HG03565 (cell line): ENCODE measurements at regions not wholly inside any gene's neighbourhood (a gene's known extent, or its start where the extent isn't known, plus 50 kb on each side); places are given as distances from the start of the nearest gene placed in this dataset.

Experiments used
- ATAC-seq: cut with Tn5 transposase; IDR thresholded peaks from one replicate; pipeline ENCODE4 v1.9.1; 2021; ENCODE audit warnings: mild to moderate bottlenecking, moderate library complexity; ENCODE audit not compliant: unreplicated experiment

DNA sequence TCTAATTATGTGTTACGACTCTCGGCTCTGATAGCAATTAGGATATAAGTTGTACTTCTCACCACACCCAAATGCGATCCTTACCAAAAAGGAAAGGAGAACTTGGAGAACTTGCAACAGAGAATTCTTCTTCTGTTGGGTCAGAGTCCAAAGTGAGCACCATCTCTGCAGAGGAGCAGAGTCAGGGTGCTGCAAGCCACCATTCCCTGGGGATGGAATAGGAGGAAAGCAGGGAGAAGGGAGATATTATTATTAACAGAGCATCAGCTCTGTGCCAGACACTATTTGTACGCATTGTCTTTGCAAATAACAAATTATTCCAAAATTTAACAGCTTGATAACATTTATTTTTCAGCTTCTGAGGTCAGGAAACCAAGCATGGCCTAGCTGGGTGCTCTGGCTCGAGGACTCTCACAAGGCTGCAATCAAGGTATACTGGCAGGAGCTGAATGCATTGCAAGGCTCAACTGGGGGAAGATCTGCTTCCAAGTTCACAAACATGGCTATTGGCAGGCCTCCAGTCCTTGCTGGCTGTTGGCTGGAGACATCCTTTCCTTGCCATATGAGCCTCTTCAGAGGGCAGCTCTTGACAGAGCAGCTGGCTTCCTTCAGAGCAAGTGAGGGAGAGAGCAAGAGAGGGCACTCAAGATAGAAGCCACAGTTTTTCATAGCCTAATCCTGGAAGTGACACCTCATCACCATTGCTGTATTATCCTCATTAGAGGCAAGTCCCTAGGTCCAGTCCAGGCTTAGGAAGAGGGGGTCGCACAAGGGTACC is 296.2 kb upstream of the CDH5 start:
- no peak for ATAC-seq

DNA sequence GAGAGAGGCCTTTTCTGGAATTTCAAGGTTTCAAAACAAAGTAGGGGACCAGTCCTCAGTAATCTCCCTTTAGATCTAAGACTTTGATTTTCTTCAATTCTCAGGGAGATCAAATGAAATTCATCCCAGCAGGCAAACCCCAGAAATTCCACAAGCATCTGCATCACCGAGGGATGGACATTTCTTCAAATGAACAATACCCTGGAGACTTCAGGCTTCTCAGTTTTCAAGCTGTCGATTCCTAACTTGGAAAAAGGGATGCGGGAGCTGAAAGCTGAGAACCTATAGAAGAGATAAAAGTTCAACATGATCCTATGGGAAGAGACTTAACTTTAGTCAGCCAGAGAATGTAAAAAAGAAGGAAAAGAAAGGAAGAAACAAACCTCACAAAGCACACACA is 296.9 kb upstream of the CDH5 start:
- no peak for ATAC-seq

DNA sequence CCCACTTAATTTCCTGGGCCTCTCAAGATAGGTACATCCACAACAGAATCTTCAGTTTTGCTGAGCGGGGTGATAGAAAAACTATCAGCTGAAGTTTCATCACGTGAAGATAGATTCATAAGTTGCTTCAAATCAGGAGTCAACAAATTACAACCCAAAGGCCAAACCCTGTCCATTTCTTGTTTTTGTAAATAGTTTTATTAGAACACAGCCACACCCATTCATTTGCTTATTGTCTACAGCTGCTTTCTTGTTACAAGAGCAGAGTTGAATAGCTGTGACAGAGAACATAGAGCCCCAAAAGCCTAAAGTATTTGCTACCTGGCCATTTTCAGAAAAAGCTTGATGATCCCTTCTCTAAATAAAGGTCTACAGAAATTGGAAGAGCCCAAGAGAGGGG is 300.1 kb upstream of the CDH5 start:
- no peak for ATAC-seq

- ATAC-seq = no peak
Observed at GRCh38 chr16:66065925-66066324, 300.6 kb upstream of the CDH5 start.

DNA sequence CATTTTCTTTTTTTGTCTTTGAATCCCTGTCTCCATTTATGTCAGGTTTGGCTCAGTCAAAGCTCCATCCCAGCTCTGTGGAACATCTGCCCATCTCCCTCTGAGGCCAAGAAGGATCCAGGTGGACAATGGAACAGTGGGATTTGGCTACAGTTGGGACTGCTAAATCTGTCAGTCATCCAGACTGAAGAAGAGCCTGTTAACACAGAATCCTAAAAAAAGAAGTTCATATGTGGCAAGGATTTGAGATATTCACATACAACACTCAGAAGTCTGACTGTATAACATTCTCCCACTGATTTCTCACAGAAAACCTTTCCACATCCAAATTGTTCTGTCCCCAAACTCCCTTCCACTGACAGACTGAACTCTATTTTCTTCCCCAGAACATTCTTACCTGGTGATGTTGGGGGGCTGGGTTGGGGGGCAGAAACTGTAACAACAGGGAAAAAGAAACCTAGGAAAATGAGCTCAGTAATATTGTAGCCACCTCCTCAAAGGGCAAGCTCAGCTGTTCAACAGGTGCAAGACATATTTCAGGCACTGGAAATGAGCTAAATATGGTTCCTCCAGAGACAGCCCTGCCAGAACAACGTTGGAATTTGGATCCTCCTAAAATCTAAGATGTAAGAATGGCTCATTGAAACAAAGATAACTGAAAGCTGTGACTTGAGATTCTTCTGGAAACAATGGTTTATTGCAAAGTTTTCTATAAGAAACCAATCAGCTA is 301.5 kb upstream of the CDH5 start:
- no peak for ATAC-seq

DNA sequence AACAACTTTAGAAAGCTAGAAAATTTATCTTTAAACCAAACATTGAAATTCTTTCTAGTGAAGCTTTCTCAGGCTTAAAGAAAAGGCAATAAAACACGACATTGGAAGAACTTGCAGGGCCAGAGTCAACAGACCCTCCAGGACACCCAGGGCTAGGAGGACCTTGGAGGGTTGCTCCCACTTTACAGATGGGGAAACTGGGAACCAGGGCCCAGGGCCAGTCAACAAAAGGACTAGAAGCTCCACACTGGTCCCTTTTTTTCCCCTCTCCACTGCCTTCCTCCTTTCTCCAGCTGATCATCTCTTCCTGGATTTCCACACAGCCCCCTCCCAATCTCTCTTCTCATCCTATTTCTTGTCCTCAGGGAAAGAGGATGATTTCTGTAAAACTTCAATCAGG is 307.7 kb upstream of the CDH5 start:
- no peak for ATAC-seq

DNA sequence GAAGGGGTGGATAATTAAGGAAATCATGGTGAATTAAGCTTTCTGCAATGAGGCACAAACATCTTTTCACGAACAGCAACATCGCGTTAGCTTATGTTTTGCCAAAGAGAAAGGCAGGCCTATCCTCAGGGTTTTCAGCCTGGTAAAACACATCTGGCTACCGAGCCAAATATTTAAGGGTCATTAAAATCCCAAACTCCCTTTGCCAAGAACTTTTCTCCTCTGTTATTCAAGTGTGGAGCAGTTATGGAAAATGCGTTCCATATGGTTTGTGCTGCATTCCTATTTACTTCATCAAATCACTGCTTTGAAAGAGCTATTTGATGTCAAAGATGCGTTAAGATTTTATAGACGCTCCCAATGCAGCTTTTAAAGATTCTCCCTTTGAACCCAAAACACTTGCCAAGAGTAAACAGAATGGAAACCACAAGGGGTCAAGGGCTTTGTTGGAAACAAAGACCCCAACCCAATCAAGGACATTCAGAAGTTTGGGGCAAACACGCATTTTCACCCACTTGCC is 308.3 kb upstream of the CDH5 start:
- ATAC-seq = no peak

DNA sequence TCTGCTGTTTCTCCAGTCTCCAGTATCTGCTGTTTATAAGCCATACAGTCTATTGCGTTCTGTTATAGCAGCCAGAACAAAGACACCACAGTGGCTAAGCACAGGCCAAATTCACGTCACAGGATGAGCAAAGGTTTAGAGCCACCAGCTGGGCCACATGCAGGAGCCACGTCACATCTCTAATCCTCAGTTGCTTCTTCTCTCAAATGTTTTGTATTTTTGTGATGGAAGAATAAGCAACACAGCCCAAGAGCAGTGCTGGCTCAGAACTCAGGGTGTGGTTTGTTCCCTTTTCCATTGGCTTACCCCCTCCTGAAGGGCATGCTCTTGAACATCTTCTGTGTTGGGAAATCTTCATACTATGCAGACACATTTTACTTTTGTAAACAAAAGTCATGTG is 309.4 kb upstream of the CDH5 start:
- ATAC-seq = no peak

DNA sequence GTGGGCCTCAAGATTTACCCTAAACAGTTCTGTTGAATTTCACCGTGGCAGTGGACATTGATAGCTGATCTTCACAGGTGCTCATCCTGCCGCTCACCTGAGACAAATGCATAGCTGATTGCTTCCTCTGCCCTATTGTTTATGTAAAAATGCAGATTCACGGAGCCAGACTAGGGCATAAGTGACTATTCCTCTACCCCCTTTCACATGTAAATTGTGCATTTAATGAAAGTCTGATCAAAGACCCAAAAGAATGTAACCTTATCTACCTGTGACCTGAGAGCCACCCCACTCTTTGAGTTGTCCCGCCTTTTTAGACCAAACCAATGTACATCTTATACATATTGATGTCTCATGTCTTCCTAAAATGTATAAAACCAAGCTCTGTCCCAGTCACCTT is 312.4 kb upstream of the CDH5 start:
- ATAC-seq = no peak

DNA sequence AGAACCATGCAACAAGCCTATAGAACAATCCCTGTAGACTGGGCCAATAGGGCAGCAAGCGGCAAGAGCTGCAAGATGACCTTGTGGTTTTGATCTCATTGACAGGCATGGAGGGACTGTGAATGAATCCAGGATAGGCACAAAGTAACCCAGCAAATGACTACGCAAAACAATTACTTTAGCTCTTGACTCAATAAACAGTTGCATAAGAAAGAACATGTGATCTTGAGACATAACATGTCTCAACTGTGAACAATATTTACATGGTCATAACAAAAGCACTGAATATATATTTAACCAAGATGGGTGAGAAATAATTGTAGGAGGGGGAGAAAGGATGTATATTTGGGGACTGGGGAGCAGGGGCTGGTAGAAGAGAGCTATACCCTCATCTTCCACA is 313.7 kb upstream of the CDH5 start:
- no peak for ATAC-seq

- no peak for ATAC-seq
Observed at GRCh38 chr16:66050991-66051390, 315.5 kb upstream of the CDH5 start.

- no peak for ATAC-seq
Observed at GRCh38 chr16:66049865-66050264, 316.6 kb upstream of the CDH5 start.

- ATAC-seq = no peak
Observed at GRCh38 chr16:66045626-66046025, 320.9 kb upstream of the CDH5 start.

DNA sequence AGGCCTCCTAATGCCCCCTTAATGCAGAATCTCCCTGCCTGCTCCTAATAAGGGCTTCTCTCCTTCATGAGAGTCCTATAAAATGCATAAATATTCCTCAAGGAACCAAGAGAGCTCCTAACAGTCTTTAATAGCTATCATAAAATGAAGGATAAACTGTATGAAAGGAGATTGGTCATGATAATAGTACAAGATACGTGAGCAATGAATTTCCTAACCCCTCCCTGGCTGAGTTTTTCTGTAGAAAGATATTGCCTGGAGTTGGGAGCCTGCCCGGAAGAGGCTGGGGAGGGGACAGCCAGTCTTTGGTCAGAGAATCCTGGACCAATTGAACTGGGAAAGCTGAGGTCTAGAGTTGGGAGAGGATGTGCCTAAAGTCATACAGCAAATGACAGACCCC is 321.9 kb upstream of the CDH5 start:
- ATAC-seq = no peak

DNA sequence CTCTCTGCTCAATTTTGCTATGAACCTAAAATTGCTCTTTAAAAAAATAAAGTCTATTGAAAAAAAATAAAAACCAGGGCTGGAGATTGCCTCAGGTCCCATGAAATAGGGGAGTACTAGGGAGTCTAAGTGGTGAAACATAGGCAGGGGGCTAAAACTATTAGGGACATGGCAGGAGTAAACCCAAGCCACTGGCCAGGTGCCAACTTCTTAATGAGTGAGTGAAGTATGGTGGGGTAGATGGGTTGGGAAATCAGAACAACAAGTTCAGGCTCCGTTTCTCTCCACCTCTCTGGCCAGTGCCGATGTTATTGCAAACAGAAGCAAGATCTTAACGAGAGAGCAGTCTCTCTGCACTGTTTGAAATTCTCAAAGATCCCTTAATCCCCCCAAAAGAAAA is 322.4 kb upstream of the CDH5 start:
- no peak for ATAC-seq

DNA sequence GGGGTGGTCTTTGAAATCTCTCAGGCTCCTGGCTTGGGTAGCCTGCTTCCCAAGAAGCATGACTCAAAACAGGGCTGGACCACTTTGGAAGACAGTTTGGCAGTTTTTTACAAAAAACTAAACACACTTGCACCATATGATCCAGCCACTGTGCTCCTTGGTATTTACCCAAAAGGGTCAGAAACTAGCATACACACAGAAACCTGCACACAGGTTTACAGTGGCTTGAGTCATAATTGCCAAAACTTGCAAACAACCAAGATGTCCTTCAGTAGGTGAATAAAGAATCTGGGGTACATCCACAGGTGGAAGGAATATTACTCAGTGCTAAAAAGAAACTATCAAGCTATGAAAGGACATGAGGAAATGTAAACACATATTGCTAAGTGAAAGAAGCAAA is 323.2 kb upstream of the CDH5 start:
- ATAC-seq = no peak

- no peak for ATAC-seq
Observed at GRCh38 chr16:66042341-66042740, 324.1 kb upstream of the CDH5 start.

GRCh38 chr16:66041907-66042306 is 324.6 kb upstream of the CDH5 start:
- no peak for ATAC-seq

GRCh38 chr16:66039793-66040192 is 326.7 kb upstream of the CDH5 start:
- no peak for ATAC-seq

- no peak for ATAC-seq
Observed at GRCh38 chr16:66036793-66037715, 329.4 kb upstream of the CDH5 start.

- no peak for ATAC-seq
Observed at GRCh38 chr16:66036184-66036583, 330.3 kb upstream of the CDH5 start.
